ENCODE measurements at regions not wholly inside any gene's neighbourhood (a gene's known extent, or its start where the extent isn't known, plus 50 kb on each side); places are given as distances from the start of the nearest gene placed in this dataset.

GRCh38 chr20:11438412-11438811 lies 479.3 kb upstream of the BTBD3 start:
- CTCF ChIA-PET: no interaction called here
- no peaks in the 10 kb centered on the region for H3F3A ChIP-seq (replicated peaks; ENCODE audit: insufficient read depth)
- H3K4me1 ChIP-seq (ENCODE audit: control insufficient read depth in 1 of 2, insufficient read depth in 2 of 2, low read depth in 1 of 2, low read length in 1 of 2): no peaks in the 10 kb centered on the region; a peak in 2 of 4 replicates
- no peaks in the 10 kb centered on the region for H3K36me3 ChIP-seq (replicated peaks in 1 of 2; ENCODE audit: control insufficient read depth in 1 of 2, insufficient read depth in 2 of 2, low read length in 1 of 2)
- H3K4me3 ChIP-seq (ENCODE audit: low read depth in 2 of 2, low read length in 1 of 2): no peak overlapping the region
- POLR2A ChIA-PET: no interaction called here
- H2AFZ ChIP-seq (ENCODE audit: low read depth): no peak overlapping the region
- 67% methylated on average over 6 of the region's 6 CpGs for WGBS (ENCODE audit: low lambda C conversion rate)
- DNase-seq: no peak
- no peaks in the 10 kb centered on the region for H4K20me1 ChIP-seq (ENCODE audit: insufficient read depth)
- no peaks in the 10 kb centered on the region for H3K9me2 ChIP-seq
- H3K79me2 ChIP-seq (ENCODE audit: insufficient read depth): no peaks in the 10 kb centered on the region
- H3K27me3 ChIP-seq (ENCODE audit: insufficient read depth): no peaks in the 10 kb centered on the region
- H3K4me2 ChIP-seq: no peak overlapping the region
- H3K9me3 ChIP-seq: no peaks in the 10 kb centered on the region
- H3K9ac ChIP-seq: no peak overlapping the region
- TF ChIP-seq EP300 (IDR thresholded peaks at IDR 0.05; ENCODE audit: borderline replicate concordance in 1 of 2, low read depth in 1 of 2, low read length in 1 of 2) (no peak), USF2 (IDR thresholded peaks at IDR 0.05; ENCODE audit: borderline replicate concordance, low read depth, low read length) (no peak), TCF12 (IDR thresholded peaks at IDR 0.05) (no peak), USF1 (IDR thresholded peaks at IDR 0.05; ENCODE audit: borderline replicate concordance, low read depth) (no peak), SMC3 (IDR thresholded peaks at IDR 0.05; ENCODE audit: low read depth, low read length) (no peak), ZBTB33 (IDR thresholded peaks at IDR 0.05; ENCODE audit: borderline replicate concordance, low read depth) (no peak), SIN3A (IDR thresholded peaks at IDR 0.05; ENCODE audit: borderline replicate concordance, low read depth, low read length) (no peak), MAX (IDR thresholded peaks at IDR 0.05; ENCODE audit: low read depth) (no peak), FOXM1 (IDR thresholded peaks at IDR 0.05; ENCODE audit: low read depth) (no peak), CTCF (IDR thresholded peaks at IDR 0.05) (no peak), ELF1 (IDR thresholded peaks at IDR 0.05) (no peak), YY1 (IDR thresholded peaks at IDR 0.05; ENCODE audit: low read depth) (no peak), RFX5 (IDR thresholded peaks at IDR 0.05; ENCODE audit: low read length) (no peak), POLR2AphosphoS5 (IDR thresholded peaks at IDR 0.05; ENCODE audit: low read depth, low read length) (no peak), JUND (IDR thresholded peaks at IDR 0.05) (no peak)
- H3K27ac ChIP-seq (ENCODE audit: low read depth in 2 of 2, low read length in 1 of 2): no peak overlapping the region
